Cardiac muscle cell (in vitro differentiated cells and primary cell): ENCODE measurements at regions not wholly inside any gene's neighbourhood (a gene's known extent, or its start where the extent isn't known, plus 50 kb on each side); places are given as distances from the start of the nearest gene placed in this dataset.
"Not testable (repeated sequence)": the region's sequence is repeated elsewhere in the genome, so short reads cannot be mapped to it uniquely, and the experiment has no call there.

Source experiments
- DNase-seq, 2 donors: peaks; one replicate each; pipeline versions ENCODE4 v3.0.0 to v3.0.0-alpha.2; 2010 to 2017; ENCODE audit warnings: low read depth in 1 of 2, low spot score in 1 of 2
- H3K27ac ChIP-seq: fragments of 200-600 bp; sonication (generic); 2 replicates; pipeline ENCODE4 v1.5.1; 2016
- H3K27me3 ChIP-seq: fragments of 200-600 bp; sonication (generic); 2 replicates; pipeline ENCODE4 v1.6.0; 2016; ENCODE audit warnings: control low read depth
- H3K36me3 ChIP-seq: fragments of 200-600 bp; sonication (generic); 2 replicates; pipeline ENCODE4 v1.5.1; 2016; ENCODE audit warnings: control low read depth
- H3K4me1 ChIP-seq: fragments of 200-600 bp; sonication (generic); 2 replicates; pipeline ENCODE4 v1.8.1; 2017; ENCODE audit warnings: low read depth, mild to moderate bottlenecking, mixed run types
- H3K4me3 ChIP-seq: fragments of 200-600 bp; sonication (generic); 2 replicates; pipeline ENCODE4 v1.5.1; 2016; ENCODE audit warnings: mild to moderate bottlenecking
- H3K9me3 ChIP-seq: fragments of 200-600 bp; sonication (generic); 2 replicates; pipeline ENCODE4 v1.5.1; 2017; ENCODE audit warnings: low read depth, mild to moderate bottlenecking, control low read depth
- TF ChIP-seq, protein P1 (sequence below): IDR thresholded peaks from 2 replicates; pipeline ENCODE4 v1.5.1; 2012; ENCODE audit warnings: low read depth, mild to moderate bottlenecking, low read length

DNA sequence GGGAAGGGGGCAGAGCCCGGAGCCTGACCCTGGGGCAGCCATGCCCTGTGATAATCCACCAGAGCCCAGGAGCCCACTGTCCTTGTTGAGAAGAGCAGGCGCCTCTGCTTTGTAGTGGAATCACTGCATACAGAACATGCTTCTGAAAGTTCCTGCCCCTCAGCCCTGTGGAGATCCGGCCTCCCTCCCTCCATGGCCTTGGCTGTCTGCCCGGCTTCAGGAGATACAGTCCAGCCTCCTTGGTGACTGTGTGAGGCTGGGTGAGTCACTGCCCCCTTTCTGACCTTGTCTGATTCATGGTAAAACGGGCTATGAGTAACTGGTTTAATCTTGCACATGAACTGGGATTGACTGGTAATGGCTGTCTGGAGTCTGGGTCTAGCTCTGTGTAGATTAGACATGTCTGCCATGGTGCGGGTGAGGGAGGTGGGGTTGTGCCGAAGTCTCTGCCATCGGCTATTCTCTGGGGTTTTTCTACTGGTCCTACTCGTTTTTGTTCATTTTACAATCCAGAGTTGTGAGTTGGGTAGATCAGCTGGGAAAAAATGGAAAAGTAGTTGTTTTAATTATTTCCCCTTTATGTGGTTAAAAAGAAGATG, 141.2 kb downstream of the NPIPB11 start:
- not testable (repeated sequence) for H3K4me1 ChIP-seq

DNA sequence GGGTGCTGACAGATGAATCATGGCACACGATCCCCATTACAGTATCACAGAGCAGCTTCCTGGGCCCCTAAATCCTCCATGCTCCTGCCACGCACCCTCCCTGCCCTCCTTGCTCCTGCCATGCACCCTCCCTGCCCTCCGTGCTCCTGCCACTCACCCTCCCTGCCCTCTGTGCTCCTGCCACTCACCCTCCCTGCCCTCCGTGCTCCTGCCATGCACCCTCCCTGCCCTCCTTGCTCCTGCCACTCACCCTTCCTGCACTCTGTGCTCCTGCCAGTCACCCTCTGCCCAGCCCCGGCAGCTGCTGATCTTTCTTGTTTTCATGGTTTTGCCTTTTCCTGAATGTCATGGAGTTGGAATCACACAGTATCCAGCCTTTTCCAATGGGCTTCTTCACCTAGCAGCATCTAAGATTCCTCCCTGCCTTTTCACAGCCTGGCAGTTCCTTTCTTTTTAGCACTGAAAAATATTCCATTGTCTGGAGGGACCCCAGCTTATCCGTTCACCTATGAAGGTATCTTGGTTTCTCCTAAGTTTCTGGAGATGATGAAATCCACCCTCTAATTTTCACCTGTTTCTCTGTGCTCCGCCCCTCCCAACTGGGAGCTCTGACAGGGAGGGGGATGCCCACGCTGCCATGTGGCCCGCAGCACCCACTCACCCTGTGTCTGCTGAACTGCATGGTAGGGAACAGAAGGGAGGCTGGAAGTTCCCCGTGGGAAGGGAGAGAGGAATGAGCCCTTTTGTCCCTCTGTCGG, 142.3 kb downstream of the NPIPB11 start:
- not testable (repeated sequence) for H3K4me1 ChIP-seq, H3K9me3 ChIP-seq, H3K36me3 ChIP-seq, H3K27ac ChIP-seq, H3K4me3 ChIP-seq, H3K27me3 ChIP-seq, DNase-seq

More for the DNA sequence above, 141.2 kb downstream of the NPIPB11 start:
- H3K27me3 ChIP-seq, H3K4me3 ChIP-seq, H3K9me3 ChIP-seq, H3K27ac ChIP-seq, H3K36me3 ChIP-seq: not testable (repeated sequence)
- peak in 1 of 2 donors; percentile 98 for DNase-seq

DNA sequence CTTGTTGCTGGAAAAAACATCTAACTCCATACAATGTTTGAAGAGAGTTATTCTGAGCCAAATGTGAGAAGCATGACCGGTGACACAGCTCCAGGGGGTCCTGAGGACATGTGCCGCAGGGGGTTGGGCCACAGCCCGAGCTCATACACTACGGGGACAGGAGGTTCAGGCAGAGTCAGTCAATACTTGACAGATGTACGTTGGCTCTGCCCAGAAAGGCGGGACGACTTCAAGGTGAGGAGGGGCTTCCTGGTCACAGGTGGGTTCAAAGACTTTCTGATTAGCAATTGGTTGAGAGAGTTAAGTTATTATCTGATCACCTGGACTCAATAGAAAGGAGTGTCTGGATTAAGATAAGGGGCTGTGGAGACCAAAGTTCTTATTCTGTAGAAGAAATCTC, 143.8 kb downstream of the NPIPB11 start:
- not testable (repeated sequence) for H3K9me3 ChIP-seq, H3K4me1 ChIP-seq, H3K36me3 ChIP-seq, H3K27ac ChIP-seq, H3K27me3 ChIP-seq, H3K4me3 ChIP-seq, DNase-seq

DNA sequence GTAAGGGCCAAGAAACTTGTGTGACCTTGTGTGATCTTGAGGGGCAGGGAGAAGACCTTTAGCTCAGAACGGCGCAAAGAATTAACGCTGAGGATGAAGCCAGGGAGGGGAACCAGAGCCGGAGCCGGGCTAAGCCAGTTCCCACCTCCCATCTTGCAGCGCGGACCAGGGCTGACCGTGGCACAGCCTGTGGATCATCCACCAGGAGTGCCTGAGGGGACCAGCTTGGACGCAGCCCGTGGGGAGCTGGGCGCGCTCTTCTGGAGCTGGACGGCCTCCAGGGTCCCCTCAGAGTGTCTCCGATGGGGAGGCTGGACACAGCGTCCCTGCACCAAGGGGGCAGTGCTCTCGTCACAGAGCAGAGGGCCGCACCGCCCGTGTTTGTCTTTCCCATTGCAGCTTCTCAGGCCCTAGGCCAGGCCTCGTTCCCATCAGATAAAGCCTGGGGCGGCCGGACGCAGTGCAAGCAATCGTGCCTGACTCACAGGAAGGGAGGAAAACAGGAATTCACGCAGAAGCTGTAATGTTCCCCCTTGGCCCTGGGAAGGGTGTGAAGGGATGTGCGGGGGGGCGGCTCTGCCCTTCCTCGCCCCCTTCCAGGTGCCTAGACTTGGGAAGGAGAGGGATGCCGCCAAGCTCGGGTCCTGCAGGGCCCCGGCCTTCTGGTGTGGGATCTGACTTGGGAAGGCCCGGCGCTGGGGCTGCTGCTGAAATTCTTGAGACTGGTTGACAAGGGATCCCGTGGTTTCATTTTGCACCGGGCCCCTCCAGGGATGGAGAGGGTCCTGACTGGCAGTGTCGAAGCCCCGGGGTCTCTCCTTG, 144.9 kb downstream of the NPIPB11 start:
- not testable (repeated sequence) for H3K36me3 ChIP-seq, H3K9me3 ChIP-seq, H3K27ac ChIP-seq, H3K4me3 ChIP-seq, H3K27me3 ChIP-seq, H3K4me1 ChIP-seq
- DNase-seq: peak in 1 of 2 donors; percentile 64

DNA sequence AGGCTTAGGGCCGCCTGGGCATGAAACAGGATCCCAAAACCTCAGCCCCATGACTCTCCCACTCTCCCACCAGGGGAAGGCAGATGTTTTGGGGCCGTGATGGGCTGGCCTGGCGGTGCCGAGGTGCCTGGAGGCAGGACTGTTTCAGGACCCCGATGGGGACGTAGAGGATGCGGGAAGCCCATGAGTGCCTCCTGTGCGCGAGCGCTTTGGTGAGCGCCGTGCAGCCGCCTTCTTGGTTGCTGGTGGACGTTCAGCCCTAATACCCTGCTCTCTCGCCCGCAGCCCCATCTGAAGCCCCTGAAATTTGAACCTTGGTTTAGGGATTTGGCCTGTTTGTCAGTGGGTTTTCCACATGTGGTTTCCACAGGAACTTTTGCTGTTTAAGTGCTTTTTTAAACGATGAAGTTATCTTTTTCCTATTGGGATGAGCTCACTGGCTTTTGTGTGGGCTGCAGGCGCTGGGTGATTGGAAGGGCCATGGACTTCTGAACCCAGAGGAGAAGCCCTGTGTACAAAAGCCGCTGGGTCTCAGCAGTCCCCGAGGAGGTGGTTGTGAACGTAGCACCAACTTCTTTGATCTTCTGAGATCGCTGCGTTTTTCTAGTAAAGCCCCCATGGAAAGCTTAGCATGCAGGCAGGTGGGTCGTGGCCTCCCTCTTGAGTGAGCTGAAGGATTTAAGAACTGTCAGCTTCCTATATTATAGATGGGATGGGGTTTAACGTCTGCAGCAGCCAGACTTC, 145.7 kb downstream of the NPIPB11 start:
- not testable (repeated sequence) for H3K4me3 ChIP-seq, H3K36me3 ChIP-seq, H3K4me1 ChIP-seq, H3K27ac ChIP-seq, DNase-seq, H3K9me3 ChIP-seq, H3K27me3 ChIP-seq

DNA sequence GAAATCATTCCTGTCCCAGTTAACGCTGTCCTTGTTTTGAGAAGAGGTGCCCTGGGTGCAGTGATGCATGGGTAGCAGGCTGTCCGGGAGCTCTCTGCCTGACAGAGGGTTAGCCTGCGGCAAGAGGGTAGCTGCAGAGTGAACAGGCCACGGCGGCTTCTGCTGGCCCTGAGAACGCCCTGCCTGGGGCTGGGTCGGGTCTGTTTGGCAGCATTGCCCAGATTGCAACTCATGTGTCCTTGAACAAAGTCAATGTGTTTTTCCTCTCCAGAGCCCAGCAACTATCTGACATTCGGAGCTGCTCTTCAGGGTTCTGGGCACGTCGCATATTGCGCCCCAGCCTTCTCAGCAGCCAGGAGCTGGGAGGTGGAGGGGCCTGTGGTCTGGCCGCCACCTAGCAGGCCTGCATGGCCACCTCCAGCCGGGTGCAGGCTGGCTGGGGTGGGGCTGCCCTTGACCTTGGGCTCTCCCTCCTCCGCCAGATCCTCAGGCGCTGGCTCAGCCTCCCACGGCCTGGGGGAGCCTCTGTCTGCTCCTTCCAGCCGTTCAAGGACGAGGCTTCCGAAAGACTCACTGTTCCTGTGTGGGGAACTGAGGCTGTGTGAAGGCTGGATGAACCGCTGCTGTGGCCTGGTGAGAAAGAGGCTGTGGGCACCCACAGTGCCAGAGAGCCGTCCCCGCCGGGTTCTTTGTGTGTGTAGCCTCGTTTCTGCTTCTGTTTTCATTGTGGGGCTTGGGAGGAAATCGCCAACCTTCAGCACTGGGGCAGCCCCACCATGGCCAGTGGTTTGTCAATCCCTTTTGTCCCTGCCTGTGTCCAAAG, 146.7 kb downstream of the NPIPB11 start:
- not testable (repeated sequence) for H3K4me3 ChIP-seq, H3K4me1 ChIP-seq, DNase-seq, H3K9me3 ChIP-seq, H3K36me3 ChIP-seq, H3K27me3 ChIP-seq, H3K27ac ChIP-seq

DNA sequence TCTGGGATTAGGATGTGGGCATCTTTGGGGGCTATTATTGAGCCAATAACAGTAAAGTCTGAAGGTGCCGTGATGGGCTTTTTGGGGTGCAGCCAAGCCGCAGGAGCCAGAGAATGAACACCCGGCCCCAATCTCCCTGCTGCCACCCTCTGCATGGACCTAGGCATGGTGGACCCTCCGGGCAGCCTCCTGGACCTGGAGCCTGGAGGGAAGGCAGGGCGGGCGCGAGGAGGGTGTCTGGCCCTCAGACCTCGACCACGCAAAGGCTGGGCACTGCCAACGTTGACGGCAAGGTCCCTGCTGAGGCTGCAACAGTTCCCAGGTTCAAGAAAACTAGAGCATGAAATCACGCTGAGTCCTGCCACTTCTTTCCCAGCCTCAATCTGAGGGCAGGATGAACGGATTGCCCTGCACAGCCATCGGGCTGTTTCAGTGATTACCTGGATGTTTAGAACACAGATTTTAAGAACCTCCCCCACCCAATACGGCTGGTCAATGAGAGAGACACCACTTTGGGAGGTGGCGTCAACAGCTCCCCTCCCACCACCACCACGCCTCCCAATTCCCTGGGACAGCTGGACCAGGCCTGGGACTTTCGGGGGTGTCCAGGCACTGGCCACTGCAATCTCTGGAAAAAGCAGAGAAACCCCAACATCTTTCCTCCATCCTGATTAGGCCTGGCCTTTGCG, 147.4 kb downstream of the NPIPB11 start:
- DNase-seq, H3K36me3 ChIP-seq, H3K27me3 ChIP-seq, H3K4me1 ChIP-seq, H3K4me3 ChIP-seq, H3K9me3 ChIP-seq, H3K27ac ChIP-seq: not testable (repeated sequence)

DNA sequence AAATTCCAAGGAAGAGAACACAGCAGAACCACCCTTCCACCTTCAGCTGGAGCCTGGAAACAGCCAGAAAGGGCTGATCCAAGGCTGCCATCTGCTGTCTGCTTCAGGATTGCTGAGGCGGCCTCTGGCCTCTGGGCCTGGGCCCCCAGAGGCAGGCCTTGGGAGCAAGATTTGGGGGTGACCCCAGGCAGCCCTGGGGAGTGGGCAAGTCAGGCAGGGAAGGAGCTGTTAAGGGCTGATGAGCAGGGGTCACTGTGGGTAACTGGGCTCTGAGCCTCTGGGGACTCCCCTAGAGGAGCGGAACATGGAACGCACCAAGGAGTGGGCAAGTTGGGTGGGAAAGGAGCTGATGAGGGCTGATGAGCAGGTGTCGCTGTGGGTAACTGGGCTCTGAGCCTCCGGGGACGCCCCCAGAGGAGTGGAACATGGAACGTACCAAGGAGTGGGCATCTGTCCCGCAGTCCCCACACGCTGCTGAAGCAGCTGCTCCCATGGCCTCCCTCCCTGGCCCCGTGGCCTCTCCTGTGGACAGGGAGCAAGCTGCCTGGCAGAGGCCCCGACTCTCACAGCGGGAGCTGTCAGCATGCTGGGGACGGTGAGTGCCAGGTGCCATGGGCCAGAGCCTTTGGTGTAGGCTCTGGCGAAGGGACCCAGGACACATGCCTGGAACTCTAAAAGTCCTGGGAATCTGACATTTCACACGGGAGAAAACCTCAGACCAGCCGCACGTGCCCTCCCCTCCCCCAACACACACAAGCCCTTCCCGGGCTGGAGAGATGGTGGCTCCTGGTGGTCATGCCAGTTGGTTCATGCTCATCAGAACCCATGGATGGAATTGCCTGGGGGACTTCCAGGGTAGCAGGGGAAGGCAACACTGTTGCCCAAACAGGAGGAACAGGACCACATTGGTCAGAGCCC, 148.8 kb downstream of the NPIPB11 start:
- H3K4me1 ChIP-seq, H3K4me3 ChIP-seq, H3K27ac ChIP-seq, H3K36me3 ChIP-seq, H3K9me3 ChIP-seq, H3K27me3 ChIP-seq: not testable (repeated sequence)
- TF ChIP-seq, protein P1, sequence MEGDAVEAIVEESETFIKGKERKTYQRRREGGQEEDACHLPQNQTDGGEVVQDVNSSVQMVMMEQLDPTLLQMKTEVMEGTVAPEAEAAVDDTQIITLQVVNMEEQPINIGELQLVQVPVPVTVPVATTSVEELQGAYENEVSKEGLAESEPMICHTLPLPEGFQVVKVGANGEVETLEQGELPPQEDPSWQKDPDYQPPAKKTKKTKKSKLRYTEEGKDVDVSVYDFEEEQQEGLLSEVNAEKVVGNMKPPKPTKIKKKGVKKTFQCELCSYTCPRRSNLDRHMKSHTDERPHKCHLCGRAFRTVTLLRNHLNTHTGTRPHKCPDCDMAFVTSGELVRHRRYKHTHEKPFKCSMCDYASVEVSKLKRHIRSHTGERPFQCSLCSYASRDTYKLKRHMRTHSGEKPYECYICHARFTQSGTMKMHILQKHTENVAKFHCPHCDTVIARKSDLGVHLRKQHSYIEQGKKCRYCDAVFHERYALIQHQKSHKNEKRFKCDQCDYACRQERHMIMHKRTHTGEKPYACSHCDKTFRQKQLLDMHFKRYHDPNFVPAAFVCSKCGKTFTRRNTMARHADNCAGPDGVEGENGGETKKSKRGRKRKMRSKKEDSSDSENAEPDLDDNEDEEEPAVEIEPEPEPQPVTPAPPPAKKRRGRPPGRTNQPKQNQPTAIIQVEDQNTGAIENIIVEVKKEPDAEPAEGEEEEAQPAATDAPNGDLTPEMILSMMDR: peak; percentile 52
- peak in 1 of 2 donors; percentile 57 for DNase-seq
